Rectal smooth muscle tissue (tissue), 1 donor: ENCODE measurements at regions not wholly inside any gene's neighbourhood (a gene's known extent, or its start where the extent isn't known, plus 50 kb on each side); places are given as distances from the start of the nearest gene placed in this dataset.

Source experiments
- H3K27ac ChIP-seq: one replicate; pipeline ENCODE4 v1.7.0; 2013; ENCODE audit warnings: low read depth, low read length, inconsistent platforms
- H3K27me3 ChIP-seq: one replicate; pipeline ENCODE4 v1.7.0; 2013; ENCODE audit warnings: low read length; ENCODE audit not compliant: control insufficient read depth, insufficient read depth
- H3K36me3 ChIP-seq: one replicate; pipeline ENCODE4 v1.7.0; 2013; ENCODE audit warnings: low read length; ENCODE audit not compliant: control insufficient read depth, insufficient read depth
- H3K4me1 ChIP-seq: one replicate; pipeline ENCODE4 v1.7.0; 2013; ENCODE audit warnings: low read length; ENCODE audit not compliant: control insufficient read depth, insufficient read depth
- H3K4me3 ChIP-seq: one replicate; pipeline ENCODE4 v1.7.0; 2013; ENCODE audit warnings: low read length
- H3K9ac ChIP-seq: one replicate; pipeline ENCODE4 v1.7.0; 2013; ENCODE audit warnings: low read length

DNA sequence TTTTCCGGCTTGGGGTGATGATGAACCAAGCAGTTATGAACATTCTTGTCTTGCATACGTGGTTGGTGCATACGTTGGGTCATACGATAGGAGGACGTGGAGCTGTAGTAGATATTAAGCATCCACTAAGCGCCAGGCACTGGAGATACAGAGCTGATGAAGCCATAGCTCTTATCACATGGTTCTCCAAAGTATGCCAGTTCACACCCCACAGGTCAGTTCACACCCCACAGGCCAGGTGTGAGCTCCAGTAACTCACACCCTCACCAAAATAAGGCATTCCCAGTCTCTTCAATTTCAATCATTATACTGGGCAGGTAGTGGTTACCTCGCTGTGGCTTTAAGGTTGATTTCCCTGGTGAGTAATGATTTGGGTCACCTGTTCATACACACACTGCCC, 335.5 kb downstream of the FOXL1 start:
- Histone ChIP-seq H3K9ac (no peak overlapping the region), H3K4me3 (no peak overlapping the region), H3K36me3 (no peaks in the 10 kb centered on the region), H3K27ac (no peak overlapping the region), H3K27me3 (peaks cover 4% of the 10 kb centered on the region), H3K4me1 (no peaks in the 10 kb centered on the region)

DNA sequence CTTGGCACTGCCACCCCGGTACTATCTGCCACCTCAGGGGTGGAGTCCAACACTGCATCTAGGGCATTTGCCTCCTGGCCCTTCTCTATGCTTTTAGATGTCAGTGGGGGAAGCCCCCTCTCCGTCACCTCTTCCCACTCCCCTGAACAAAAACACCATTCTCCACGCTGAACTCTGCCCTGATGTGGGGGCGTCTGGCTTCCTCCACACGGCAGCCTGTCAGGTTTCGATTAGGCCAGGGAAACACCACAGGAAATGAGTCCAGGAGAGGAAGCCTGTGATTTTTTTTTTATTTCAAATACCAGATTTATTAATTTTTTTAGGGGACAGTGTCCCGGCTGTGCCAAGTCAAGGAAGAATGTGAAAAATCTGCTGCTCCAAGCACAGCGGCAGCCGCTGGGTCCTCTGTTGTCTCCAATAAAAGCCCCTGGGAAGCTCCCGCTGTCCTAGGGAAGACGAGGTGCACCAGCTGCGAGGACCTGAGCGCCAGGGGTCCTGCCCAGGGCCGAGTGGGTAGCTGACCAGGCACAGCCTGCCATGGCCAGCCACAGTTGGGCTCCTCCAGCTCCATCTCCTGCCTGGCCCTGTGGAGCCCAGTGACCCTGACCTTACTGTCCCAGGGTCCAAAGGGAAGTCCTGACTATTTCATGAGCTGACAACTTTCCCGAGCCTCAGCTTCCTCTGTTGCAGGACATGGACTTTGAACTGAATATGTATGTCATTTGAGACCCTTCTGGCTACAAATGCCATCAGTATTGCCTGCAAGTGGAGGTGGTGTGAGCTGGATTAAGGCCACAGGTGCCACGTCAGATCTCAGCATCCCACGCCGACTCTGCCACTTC, 336.7 kb downstream of the FOXL1 start:
- Histone ChIP-seq H3K4me3 (no peak overlapping the region), H3K27ac (no peak overlapping the region), H3K9ac (no peak overlapping the region), H3K4me1 (no peaks in the 10 kb centered on the region), H3K27me3 (peaks cover 2% of the 10 kb centered on the region), H3K36me3 (no peaks in the 10 kb centered on the region)

DNA sequence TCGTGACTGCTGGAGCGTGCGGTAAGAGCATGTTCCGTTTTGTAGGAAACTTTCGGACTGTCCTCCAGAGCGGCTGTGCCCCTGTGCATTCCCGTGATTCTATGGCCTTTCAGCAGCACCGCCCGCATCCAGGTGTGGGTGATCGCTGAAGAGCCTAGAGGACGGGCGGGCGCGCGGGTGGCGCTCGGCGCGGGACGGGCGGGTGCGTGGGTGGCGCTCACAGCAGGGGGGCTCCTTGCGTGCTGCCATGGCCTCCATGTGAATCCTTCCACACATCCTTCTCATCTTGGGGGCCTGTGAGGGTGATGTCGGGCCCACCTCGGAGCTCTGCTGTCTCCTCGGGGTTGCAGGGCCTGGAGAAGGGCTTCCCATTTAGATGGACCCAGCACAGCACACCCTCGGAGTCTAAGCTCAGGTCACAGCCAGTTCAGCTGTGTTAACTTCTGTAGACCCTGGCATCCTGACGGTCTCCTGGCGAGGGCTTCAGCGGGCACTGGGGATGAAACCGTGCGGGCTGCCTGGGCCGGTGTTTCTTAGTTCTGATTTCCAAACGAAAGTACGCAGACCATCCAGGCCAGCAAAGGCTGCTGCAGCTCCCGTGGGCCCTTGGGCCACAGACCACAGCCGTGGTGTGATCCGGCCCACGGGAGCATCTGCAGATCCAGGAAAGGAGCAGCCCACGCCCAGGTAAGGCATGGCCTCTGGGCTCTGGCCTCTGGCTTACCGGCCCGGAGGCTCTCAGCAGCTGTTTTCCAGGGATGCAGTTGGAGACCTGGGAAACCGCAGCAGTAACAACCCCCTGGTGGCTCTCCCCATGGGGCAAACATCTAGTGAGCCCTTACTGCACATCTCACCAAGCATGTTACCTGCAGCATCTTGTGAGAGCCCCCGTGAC, 339.4 kb downstream of the FOXL1 start:
- Histone ChIP-seq H3K4me1 (no peaks in the 10 kb centered on the region), H3K9ac (no peak overlapping the region), H3K36me3 (no peaks in the 10 kb centered on the region), H3K4me3 (no peak overlapping the region), H3K27me3 (peaks cover 5% of the 10 kb centered on the region), H3K27ac (no peak overlapping the region)

DNA sequence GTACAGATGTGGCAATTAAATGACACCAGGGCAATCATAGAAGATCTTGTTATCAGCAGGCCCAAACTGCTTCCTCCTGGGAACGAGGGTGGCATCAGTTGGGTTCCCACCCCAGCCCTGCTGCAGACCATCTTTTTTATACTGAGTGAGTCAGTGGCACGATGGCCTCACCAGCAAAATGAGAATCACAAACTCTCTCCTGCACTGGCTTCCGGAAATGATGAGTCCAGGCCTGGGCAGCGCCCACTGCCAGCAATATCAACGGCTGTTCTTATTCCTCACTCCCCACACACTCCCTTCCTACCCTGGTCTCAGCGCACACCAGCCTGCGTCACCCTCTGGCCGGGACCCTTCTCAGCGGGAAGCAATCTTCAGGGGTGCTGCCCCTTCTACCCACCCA, 340.3 kb downstream of the FOXL1 start:
- H3K9ac ChIP-seq: no peak overlapping the region
- H3K4me3 ChIP-seq: no peak overlapping the region
- no peak overlapping the region for H3K27ac ChIP-seq
- peaks cover 6% of the 10 kb centered on the region for H3K27me3 ChIP-seq
- no peaks in the 10 kb centered on the region for H3K36me3 ChIP-seq
- H3K4me1 ChIP-seq: no peaks in the 10 kb centered on the region

DNA sequence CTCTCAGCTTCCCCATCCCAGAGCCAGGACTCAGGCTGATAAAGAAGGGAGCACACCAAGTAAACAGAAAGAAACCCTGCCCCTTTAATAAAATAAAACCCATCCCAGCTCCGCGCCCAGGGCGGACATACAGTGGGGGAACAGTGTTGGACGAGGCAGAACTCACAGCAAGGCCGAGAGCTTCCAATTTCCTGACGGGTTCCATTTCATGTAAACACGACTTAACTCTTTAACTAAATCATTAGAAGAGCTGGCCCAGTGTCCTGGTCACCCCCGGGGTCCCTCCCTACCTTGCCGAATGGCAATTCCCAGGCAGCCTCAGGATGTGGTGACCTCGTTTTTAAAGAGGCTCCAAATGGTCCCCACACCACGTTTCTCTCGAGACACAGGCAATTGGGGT, 340.7 kb downstream of the FOXL1 start:
- Histone ChIP-seq H3K4me3 (no peak overlapping the region), H3K27ac (no peak overlapping the region), H3K9ac (no peak overlapping the region), H3K36me3 (no peaks in the 10 kb centered on the region), H3K27me3 (peaks cover 6% of the 10 kb centered on the region), H3K4me1 (no peaks in the 10 kb centered on the region)

DNA sequence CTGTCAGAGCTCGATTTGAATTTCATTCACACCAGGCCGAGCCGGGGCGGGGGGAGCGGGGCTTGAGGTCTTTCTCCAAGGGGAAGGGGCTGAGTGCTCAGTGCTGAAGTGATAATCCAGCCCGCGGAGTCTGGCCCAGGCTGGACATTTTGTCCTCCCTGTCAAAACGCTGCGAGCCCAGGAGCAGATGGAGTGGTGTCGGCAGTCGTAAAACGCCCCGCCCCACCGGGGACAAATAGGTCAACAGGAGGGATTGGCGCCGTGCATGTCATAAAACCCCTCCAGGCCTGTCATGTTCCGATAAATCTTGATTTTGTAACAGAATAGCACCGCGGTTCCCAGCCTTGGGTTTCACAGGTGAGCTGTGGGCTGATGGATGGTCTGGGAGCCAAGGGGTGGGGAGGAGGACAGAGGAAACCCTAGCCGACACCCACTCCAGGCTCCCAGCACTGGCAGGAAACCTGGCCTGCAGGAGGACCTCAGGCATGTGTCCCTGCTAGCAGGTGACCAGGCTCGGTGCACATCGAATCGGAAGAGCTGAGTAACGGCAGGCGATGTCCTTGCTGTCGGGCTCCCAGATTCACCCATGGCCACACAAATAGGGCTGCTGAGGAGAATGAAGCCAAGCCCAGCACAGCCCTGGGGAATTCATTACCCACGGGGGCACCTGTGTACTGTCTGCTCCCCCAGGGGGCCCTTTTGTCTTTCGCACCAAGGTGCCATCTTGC, 341.4 kb downstream of the FOXL1 start:
- no peaks in the 10 kb centered on the region for H3K36me3 ChIP-seq
- H3K27ac ChIP-seq: no peak overlapping the region
- no peak overlapping the region for H3K4me3 ChIP-seq
- no peak overlapping the region for H3K9ac ChIP-seq
- no peaks in the 10 kb centered on the region for H3K4me1 ChIP-seq
- peaks cover 6% of the 10 kb centered on the region for H3K27me3 ChIP-seq

DNA sequence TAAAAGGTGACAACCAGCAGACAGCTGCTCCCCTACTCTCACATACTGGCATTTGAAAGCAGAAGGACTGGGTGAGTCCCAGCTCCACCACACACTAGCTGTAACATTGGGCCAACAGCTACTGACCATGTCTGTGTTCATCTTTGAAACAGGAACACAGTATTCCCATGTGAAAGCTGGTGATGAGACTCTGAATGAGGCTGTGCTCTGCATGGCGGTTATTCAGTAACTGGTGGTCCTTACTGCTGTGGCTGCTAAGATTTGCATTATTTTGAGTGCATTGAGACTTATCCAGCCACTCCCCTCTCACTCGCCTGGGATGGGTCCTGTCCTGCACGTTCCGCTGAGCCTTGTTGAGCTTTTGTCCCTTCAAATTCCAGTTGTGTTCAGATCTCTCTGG, 342.9 kb downstream of the FOXL1 start:
- Histone ChIP-seq H3K36me3 (no peaks in the 10 kb centered on the region), H3K4me3 (no peak overlapping the region), H3K4me1 (no peaks in the 10 kb centered on the region), H3K27ac (no peak overlapping the region), H3K27me3 (peaks cover 6% of the 10 kb centered on the region), H3K9ac (no peak overlapping the region)

DNA sequence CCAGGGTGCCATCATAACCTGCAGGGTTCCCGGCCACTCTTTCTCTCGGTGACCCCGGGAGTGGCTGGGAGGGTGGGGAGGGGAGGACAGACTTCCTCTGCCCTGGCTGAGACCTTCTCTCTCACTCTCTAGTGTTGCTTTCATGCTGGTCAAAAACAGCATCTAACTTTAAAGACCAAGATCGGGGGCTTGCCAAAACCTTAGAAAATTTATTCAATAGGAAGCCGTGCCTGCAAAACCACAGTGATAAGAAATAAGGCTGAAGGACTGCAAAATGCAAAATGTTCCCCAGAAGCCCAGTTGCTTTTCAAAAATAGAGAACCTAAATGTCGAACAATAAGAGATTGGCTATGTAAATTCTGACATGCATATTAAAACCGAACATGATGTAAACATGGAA, 344.0 kb downstream of the FOXL1 start:
- Histone ChIP-seq H3K4me3 (no peak overlapping the region), H3K27ac (no peak overlapping the region), H3K9ac (no peak overlapping the region), H3K36me3 (no peaks in the 10 kb centered on the region), H3K27me3 (peaks cover 6% of the 10 kb centered on the region), H3K4me1 (no peaks in the 10 kb centered on the region)

DNA sequence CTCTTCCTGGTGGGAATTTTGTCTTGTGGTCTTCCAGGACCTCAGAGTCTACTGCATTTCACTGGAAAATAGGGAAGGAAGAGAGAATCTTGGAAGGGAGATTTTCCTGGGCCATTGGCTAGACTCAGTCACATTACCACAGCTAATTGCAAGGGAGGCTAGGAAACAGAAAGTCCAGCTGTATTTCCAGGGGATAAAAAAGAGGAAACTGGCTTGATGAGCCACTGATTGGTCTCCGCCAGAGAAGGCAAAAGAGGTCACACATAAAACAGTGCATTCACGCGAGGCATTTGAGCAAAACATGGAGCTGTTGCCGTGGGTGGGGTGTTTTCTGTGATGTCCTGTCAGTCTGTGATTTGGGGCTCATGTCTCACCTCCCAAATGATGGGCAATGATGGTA, 345.3 kb downstream of the FOXL1 start:
- Histone ChIP-seq H3K4me3 (no peak overlapping the region), H3K27ac (no peak overlapping the region), H3K9ac (no peak overlapping the region), H3K36me3 (no peaks in the 10 kb centered on the region), H3K4me1 (no peaks in the 10 kb centered on the region), H3K27me3 (peaks cover 9% of the 10 kb centered on the region)

DNA sequence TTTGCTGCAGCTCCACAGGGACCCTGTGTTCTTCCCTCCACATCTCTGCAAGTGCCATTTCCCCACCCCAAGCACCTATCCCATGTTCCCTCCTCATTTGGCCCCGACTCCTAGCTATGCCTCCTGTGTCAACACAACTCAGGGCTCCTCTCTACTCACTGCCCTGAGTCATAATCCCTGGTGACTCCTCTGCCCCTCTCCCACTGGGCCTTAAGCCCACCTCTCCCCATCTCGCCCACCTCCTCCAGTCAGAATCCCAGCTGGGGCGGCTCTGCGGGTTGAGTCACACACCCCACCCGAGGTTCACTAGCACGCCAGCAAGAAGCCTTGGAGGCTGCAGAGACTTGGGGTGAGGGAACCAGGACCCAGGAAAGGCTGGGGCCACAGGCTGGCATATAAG, 346.2 kb downstream of the FOXL1 start:
- Histone ChIP-seq H3K4me1 (no peaks in the 10 kb centered on the region), H3K27ac (no peak overlapping the region), H3K4me3 (no peak overlapping the region), H3K9ac (no peak overlapping the region), H3K36me3 (no peaks in the 10 kb centered on the region), H3K27me3 (peaks cover 9% of the 10 kb centered on the region)

DNA sequence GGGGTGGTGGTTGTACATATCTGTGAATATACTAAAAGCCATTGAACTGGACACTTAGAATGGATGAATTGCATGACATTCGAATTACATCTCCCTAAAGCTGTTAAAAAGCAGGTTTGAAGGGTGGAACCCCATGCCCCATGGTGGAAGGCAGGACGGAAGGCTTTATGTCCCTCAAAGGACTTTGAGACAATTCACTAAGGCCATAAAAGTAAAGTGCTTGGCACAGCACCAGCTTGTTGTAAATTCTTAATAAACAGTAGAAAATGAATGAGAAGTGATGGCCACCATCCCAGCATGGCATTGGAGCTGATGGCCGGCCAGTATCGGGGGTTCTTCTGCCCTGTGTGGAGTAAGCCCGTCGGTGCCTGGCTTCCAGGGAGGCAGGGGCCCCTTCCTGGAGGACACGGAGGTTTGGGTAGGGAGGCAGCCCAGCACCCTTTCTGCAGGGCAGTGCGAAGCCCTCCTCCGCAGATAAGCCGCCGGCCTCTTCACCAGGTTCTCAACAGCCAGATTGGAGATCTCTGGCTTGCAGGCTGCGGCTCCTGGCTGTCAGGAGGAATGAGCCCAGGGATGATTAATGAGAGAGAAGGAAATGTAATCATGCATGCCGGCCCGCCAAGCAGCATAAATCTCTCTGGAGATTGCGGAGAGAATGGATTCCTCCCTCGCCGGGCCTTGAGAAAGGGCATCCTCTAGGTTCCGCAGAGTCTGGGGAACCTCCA, 346.9 kb downstream of the FOXL1 start:
- H3K9ac ChIP-seq: no peak overlapping the region

More for the DNA sequence above, 346.9 kb downstream of the FOXL1 start:
- Histone ChIP-seq H3K27ac (no peak overlapping the region), H3K36me3 (no peaks in the 10 kb centered on the region), H3K4me3 (no peak overlapping the region), H3K27me3 (peaks cover 5% of the 10 kb centered on the region), H3K4me1 (no peaks in the 10 kb centered on the region)
